ENCODE measurements at regions not wholly inside any gene's neighbourhood (a gene's known extent, or its start where the extent isn't known, plus 50 kb on each side); places are given as distances from the start of the nearest gene placed in this dataset.
A peak's percentile ranks its signal among the peaks of the same experiment; 100 is the strongest.

- TF ChIP-seq, protein P1, sequence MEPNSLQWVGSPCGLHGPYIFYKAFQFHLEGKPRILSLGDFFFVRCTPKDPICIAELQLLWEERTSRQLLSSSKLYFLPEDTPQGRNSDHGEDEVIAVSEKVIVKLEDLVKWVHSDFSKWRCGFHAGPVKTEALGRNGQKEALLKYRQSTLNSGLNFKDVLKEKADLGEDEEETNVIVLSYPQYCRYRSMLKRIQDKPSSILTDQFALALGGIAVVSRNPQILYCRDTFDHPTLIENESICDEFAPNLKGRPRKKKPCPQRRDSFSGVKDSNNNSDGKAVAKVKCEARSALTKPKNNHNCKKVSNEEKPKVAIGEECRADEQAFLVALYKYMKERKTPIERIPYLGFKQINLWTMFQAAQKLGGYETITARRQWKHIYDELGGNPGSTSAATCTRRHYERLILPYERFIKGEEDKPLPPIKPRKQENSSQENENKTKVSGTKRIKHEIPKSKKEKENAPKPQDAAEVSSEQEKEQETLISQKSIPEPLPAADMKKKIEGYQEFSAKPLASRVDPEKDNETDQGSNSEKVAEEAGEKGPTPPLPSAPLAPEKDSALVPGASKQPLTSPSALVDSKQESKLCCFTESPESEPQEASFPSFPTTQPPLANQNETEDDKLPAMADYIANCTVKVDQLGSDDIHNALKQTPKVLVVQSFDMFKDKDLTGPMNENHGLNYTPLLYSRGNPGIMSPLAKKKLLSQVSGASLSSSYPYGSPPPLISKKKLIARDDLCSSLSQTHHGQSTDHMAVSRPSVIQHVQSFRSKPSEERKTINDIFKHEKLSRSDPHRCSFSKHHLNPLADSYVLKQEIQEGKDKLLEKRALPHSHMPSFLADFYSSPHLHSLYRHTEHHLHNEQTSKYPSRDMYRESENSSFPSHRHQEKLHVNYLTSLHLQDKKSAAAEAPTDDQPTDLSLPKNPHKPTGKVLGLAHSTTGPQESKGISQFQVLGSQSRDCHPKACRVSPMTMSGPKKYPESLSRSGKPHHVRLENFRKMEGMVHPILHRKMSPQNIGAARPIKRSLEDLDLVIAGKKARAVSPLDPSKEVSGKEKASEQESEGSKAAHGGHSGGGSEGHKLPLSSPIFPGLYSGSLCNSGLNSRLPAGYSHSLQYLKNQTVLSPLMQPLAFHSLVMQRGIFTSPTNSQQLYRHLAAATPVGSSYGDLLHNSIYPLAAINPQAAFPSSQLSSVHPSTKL (CRISPR knock-in tag; IDR thresholded peaks at IDR 0.05), result 0 out of 2 replicates have a peak, but pooled peaks have one; percentile 11
- TF ChIP-seq ZBTB1 (CRISPR knock-in tag; IDR thresholded peaks at IDR 0.05; ENCODE audit: borderline replicate concordance) (no peak), KLF9 (CRISPR knock-in tag; IDR thresholded peaks at IDR 0.05; ENCODE audit: low read depth) (no peak), ZNF768 (CRISPR knock-in tag; IDR thresholded peaks at IDR 0.05) (peak; percentile 70; the same call in 1 of the 2 replicates), BORCS8-MEF2B (CRISPR knock-in tag; IDR thresholded peaks at IDR 0.05) (no peak), SMC3 (IDR thresholded peaks at IDR 0.05; ENCODE audit: low read length) (peak; percentile 60), NCOR1 (IDR thresholded peaks at IDR 0.05; ENCODE audit: borderline replicate concordance, low read length) (no peak), ZNF331 (CRISPR knock-in tag; IDR thresholded peaks at IDR 0.05) (no peak), NFRKB (IDR thresholded peaks at IDR 0.05) (no peak), ZNF780A (CRISPR knock-in tag; IDR thresholded peaks at IDR 0.05) (no peak), ZSCAN20 (CRISPR knock-in tag; IDR thresholded peaks at IDR 0.05; ENCODE audit: borderline replicate concordance) (no peak), KDM2A (CRISPR knock-in tag; IDR thresholded peaks at IDR 0.05; ENCODE audit: borderline replicate concordance, low read depth) (0 out of 2 replicates have a peak, but pooled peaks have one; percentile 23), ZNF615 (CRISPR knock-in tag; IDR thresholded peaks at IDR 0.05; ENCODE audit: borderline replicate concordance) (no peak), ZNF720 (CRISPR knock-in tag; IDR thresholded peaks at IDR 0.05) (no peak), RAD21 (CRISPR knock-in tag; IDR thresholded peaks at IDR 0.05) (peak; percentile 56; the same call in 1 of the 2 replicates), ZBTB25 (CRISPR knock-in tag; IDR thresholded peaks at IDR 0.05) (no peak), ZBTB4 (CRISPR knock-in tag; IDR thresholded peaks at IDR 0.05; ENCODE audit: borderline replicate concordance) (no peak)
- TF ChIP-seq, protein P2, sequence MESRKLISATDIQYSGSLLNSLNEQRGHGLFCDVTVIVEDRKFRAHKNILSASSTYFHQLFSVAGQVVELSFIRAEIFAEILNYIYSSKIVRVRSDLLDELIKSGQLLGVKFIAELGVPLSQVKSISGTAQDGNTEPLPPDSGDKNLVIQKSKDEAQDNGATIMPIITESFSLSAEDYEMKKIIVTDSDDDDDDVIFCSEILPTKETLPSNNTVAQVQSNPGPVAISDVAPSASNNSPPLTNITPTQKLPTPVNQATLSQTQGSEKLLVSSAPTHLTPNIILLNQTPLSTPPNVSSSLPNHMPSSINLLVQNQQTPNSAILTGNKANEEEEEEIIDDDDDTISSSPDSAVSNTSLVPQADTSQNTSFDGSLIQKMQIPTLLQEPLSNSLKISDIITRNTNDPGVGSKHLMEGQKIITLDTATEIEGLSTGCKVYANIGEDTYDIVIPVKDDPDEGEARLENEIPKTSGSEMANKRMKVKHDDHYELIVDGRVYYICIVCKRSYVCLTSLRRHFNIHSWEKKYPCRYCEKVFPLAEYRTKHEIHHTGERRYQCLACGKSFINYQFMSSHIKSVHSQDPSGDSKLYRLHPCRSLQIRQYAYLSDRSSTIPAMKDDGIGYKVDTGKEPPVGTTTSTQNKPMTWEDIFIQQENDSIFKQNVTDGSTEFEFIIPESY (CRISPR knock-in tag; IDR thresholded peaks at IDR 0.05), result peak; percentile 52; the same call in 1 of the 2 replicates
- TF ChIP-seq, protein P3, sequence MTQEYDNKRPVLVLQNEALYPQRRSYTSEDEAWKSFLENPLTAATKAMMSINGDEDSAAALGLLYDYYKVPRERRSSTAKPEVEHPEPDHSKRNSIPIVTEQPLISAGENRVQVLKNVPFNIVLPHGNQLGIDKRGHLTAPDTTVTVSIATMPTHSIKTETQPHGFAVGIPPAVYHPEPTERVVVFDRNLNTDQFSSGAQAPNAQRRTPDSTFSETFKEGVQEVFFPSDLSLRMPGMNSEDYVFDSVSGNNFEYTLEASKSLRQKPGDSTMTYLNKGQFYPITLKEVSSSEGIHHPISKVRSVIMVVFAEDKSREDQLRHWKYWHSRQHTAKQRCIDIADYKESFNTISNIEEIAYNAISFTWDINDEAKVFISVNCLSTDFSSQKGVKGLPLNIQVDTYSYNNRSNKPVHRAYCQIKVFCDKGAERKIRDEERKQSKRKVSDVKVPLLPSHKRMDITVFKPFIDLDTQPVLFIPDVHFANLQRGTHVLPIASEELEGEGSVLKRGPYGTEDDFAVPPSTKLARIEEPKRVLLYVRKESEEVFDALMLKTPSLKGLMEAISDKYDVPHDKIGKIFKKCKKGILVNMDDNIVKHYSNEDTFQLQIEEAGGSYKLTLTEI (CRISPR knock-in tag; conservative IDR thresholded peaks at IDR 0.05), result no peak
Observed at GRCh38 chr5:56314529-56314928, 81.4 kb upstream of the ANKRD55 start (continued).

Measured in HepG2 (cell line).